ENCODE measurements at regions not wholly inside any gene's neighbourhood (a gene's known extent, or its start where the extent isn't known, plus 50 kb on each side); places are given as distances from the start of the nearest gene placed in this dataset.

- Histone ChIP-seq H3K27ac (no peak overlapping the region), H3K4me3 (no peak overlapping the region), H3K4me1 (peaks cover 0 to 20% (median 11%) of the 10 kb centered on the region in 4 donors), H3K36me3 (no peaks in the 10 kb centered on the region), H3K9me3 (no peaks in the 10 kb centered on the region), H3K27me3 (no peaks in the 10 kb centered on the region)
- intact Hi-C loops (cut with DNase I; ENCODE audit: low total_unique reads): loop anchor here (10.0 kb wide), 1 partner anchor 245 kb away; no protein-coding TSS in a partner anchor
- 51 to 75% (median 61%) methylated on average over 11 of the region's 11 CpGs for WGBS, 5 donors
- no peak for DNase-seq
- no peak for TF ChIP-seq POLR2AphosphoS5 (IDR thresholded peaks at IDR 0.05)
- no peak for TF ChIP-seq EP300 (IDR thresholded peaks at IDR 0.05)
- TF ChIP-seq POLR2A (IDR thresholded peaks at IDR 0.05): no peak
- no peak for TF ChIP-seq CTCF (IDR thresholded peaks at IDR 0.05)
Measured at GRCh38 chr17:77769762-77770161, 188.7 kb upstream of the TNRC6C start.

- 77 to 88% (median 82%) methylated on average over 8 to 17 of the region's 17 CpGs for WGBS, 5 donors
- peaks cover 0 to 20% (median 11%) of the 10 kb centered on the region in 4 donors for H3K4me1 ChIP-seq
- no peaks in the 10 kb centered on the region for H3K27me3 ChIP-seq
- no peaks in the 10 kb centered on the region for H3K9me3 ChIP-seq
- H3K36me3 ChIP-seq: no peaks in the 10 kb centered on the region
- DNase-seq: no peak
- no peak for TF ChIP-seq POLR2AphosphoS5 (IDR thresholded peaks at IDR 0.05)
- TF ChIP-seq CTCF (IDR thresholded peaks at IDR 0.05): no peak
- no peak for TF ChIP-seq POLR2A (IDR thresholded peaks at IDR 0.05)
- TF ChIP-seq EP300 (IDR thresholded peaks at IDR 0.05): no peak
- no peak overlapping the region for H3K27ac ChIP-seq
- H3K4me3 ChIP-seq: no peak overlapping the region
- intact Hi-C loops (cut with DNase I; ENCODE audit: low total_unique reads): loop anchor here (10.0 kb wide), 1 partner anchor 244 kb away; no protein-coding TSS in a partner anchor
Measured at GRCh38 chr17:77770331-77771105, 188.0 kb upstream of the TNRC6C start.

GRCh38 chr17:77771145-77771544 is 187.4 kb upstream of the TNRC6C start:
- Histone ChIP-seq H3K27ac (no peak overlapping the region), H3K4me1 (peaks cover 0 to 20% (median 11%) of the 10 kb centered on the region in 4 donors), H3K36me3 (no peaks in the 10 kb centered on the region), H3K4me3 (no peak overlapping the region), H3K27me3 (no peaks in the 10 kb centered on the region), H3K9me3 (no peaks in the 10 kb centered on the region)
- TF ChIP-seq CTCF (IDR thresholded peaks at IDR 0.05) (no peak), EP300 (IDR thresholded peaks at IDR 0.05) (no peak), POLR2AphosphoS5 (IDR thresholded peaks at IDR 0.05) (no peak), POLR2A (IDR thresholded peaks at IDR 0.05) (no peak)
- WGBS, 5 donors: 89 to 93% (median 92%) methylated on average over 7 to 14 of the region's 14 CpGs
- intact Hi-C loops (cut with DNase I; ENCODE audit: low total_unique reads): loop anchor here (10.0 kb wide), 1 partner anchor 244 kb away; no protein-coding TSS in a partner anchor
- DNase-seq: no peak

- Histone ChIP-seq H3K27ac (no peak overlapping the region), H3K36me3 (no peaks in the 10 kb centered on the region), H3K4me1 (peaks cover 0 to 20% (median 11%) of the 10 kb centered on the region in 4 donors), H3K9me3 (no peaks in the 10 kb centered on the region), H3K4me3 (no peak overlapping the region), H3K27me3 (no peaks in the 10 kb centered on the region)
- 76 to 92% (median 88%) methylated on average over 9 of the region's 9 CpGs for WGBS, 5 donors
- TF ChIP-seq EP300 (IDR thresholded peaks at IDR 0.05) (no peak), POLR2AphosphoS5 (IDR thresholded peaks at IDR 0.05) (no peak), CTCF (IDR thresholded peaks at IDR 0.05) (no peak), POLR2A (IDR thresholded peaks at IDR 0.05) (no peak)
- intact Hi-C loops (cut with DNase I; ENCODE audit: low total_unique reads): loop anchor here (10.0 kb wide), 1 partner anchor 243 kb away; no protein-coding TSS in a partner anchor
- DNase-seq: no peak
Measured at GRCh38 chr17:77771587-77771986, 186.9 kb upstream of the TNRC6C start.

Measured in stomach (tissue), 8 donors.